ENCODE measurements at regions not wholly inside any gene's neighbourhood (a gene's known extent, or its start where the extent isn't known, plus 50 kb on each side); places are given as distances from the start of the nearest gene placed in this dataset.

GRCh38 chr5:17149786-17150185 lies 67.6 kb upstream of the BASP1 start:
- TF ChIP-seq POLR2A (IDR thresholded peaks at IDR 0.05; ENCODE audit: low read length) (no peak), GATA1 (IDR thresholded peaks at IDR 0.05; ENCODE audit: low read depth, low read length) (no peak)

Measured in erythroblast (primary cell).